ENCODE measurements at regions not wholly inside any gene's neighbourhood (a gene's known extent, or its start where the extent isn't known, plus 50 kb on each side); places are given as distances from the start of the nearest gene placed in this dataset.
"Not testable (repeated sequence)": the region's sequence is repeated elsewhere in the genome, so short reads cannot be mapped to it uniquely, and the experiment has no call there.

- DNase-seq (ENCODE audit: low read depth): no peak
Measured at GRCh38 chr7:35909870-35910357, 109.1 kb downstream of the SEPTIN7 start.

GRCh38 chr7:35910621-35911020, 109.8 kb downstream of the SEPTIN7 start:
- DNase-seq (ENCODE audit: low read depth): not testable (repeated sequence)

- DNase-seq (ENCODE audit: low read depth): not testable (repeated sequence)
Measured at GRCh38 chr7:35913350-35913749, 112.5 kb downstream of the SEPTIN7 start.

- DNase-seq (ENCODE audit: low read depth): not testable (repeated sequence)
Measured at GRCh38 chr7:35914214-35914613, 113.4 kb downstream of the SEPTIN7 start.

DNA sequence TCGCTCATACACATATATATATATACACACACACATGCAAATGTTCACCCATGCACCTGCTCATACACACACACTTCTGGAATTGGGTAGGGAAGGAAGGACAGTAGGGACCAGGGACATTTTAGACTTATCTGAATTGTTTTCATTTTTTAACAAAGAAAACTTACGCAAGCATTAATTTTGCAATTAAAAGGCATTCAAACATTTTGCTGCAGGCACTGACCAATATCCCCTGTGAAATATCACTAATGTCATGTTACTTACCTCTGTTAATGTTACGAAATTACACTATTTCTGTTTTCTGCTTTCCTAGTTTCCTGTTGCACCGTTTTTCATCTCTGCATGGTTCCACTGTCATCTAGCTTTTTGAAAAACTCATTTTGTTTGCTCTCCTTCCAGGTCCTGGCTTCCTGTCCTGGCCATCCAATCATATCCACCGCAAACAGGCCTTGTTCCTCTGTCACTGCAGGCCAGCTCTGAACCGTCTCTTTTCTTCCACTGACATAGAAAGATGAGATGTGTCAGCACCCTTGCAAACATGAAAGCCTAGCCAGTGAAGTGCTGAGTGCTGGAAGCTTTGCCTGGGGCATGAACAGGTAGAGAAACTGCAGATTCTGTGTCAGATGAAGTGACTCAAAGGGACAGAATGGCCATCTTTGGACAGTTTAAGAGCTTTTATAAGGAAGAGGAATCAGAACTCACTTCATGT, 114.5 kb downstream of the SEPTIN7 start:
- not testable (repeated sequence) for DNase-seq (ENCODE audit: low read depth)

DNA sequence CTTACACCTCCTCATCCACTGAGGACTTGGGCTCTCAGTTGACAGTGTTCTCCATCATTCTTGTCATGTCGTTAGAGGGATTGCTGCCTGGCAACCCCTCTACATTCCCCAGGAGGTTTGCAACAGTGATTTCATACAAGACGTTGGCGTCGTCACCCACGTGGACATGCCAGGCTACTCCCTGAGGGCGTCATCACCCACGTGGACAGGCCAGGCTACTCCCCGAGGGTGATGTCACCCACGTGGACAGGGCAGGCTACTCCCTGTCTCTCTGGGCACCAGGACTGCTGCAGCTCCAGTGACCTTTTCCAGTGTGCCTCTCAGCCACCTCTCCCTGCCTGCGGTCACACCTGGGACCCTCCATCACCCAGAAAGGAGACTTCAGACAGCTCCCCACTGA, 117.4 kb downstream of the SEPTIN7 start:
- DNase-seq (ENCODE audit: low read depth): not testable (repeated sequence)

DNA sequence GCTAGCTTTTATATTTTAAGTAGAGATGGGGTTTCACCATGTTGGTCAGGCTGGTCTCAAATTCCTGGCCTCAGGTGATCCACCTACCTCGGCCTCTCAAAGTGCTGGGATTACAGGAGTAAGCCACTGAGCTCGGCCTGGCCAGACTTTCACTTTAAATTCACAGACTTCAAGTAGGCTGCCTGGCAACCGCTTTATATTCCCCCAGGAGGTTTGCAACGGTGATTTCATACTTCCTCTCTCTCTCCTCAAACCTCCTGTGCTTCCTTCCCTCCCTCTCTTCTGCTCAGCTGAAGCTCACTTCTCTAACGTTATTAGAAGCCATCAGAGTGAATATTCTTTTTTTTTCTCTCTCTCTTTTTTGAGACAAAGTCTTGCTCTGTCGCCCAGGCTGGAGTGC, 118.8 kb downstream of the SEPTIN7 start:
- DNase-seq (ENCODE audit: low read depth): not testable (repeated sequence)

GRCh38 chr7:35921338-35921737, 120.5 kb downstream of the SEPTIN7 start:
- DNase-seq (ENCODE audit: low read depth): not testable (repeated sequence)

DNA sequence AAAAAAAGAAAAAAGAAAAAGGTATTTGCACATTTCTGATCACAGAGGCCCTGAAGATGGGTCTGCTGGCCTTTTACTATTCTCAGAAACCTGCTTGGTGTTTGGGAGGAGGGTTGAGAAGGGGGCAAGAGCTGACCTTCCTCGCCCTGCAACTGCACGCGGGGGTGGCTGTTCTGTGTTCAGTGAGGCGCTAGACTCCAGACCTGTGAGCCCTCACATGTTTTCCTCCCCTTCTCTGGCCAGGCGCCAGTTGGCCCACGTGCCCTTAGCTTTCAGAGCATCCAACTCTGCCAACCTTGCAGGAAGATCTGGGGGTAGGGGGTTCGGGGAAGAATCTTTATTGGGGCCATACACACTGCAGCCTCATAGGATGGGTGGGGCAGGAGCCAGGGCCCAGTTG, 123.8 kb downstream of the SEPTIN7 start:
- not testable (repeated sequence) for DNase-seq (ENCODE audit: low read depth)

GRCh38 chr7:35926966-35927365, 126.1 kb downstream of the SEPTIN7 start:
- not testable (repeated sequence) for DNase-seq (ENCODE audit: low read depth)

DNA sequence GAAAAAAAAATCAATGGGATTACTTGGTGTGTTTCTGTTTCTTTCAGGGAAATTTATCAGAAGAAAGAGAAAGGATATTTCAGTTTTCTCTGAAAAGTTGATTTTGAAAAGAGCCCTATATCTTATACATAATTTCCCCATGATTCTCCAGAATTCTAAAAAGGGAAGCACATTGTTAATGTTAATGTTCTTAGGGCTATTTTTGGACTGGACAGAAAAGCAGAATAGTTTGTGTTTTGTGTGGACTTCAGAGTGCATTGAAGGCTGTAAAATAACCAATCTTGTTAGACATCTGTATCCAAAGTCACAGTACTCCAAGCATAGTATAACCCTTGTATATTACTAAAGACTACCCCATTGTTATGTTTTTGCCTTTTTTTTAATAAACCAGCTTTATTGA, 130.3 kb downstream of the SEPTIN7 start:
- not testable (repeated sequence) for DNase-seq (ENCODE audit: low read depth)

- DNase-seq (ENCODE audit: low read depth): not testable (repeated sequence)
Measured at GRCh38 chr7:35931551-35931950, 130.7 kb downstream of the SEPTIN7 start.

DNA sequence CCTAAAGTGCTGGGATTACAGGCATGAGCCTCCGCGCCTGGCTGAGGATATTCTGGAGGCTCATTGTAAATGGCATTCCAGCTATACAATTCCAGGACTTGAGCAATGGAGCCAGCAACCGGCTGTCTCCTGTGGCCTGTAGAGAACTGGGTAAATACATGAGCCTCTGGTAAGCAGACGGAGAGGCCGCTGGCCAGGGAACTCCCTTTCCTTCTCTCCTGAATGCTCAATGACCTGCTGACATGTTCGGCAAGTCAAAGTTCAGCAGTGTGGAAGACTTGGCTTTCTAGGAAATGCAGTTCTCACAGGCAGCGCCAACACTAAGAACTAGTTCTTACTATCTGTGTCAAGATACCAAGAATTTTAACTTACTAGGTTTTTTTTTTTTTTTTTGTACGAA, 139.8 kb downstream of the SEPTIN7 start:
- DNase-seq (ENCODE audit: low read depth): not testable (repeated sequence)

GRCh38 chr7:35945621-35946020, 144.8 kb downstream of the SEPTIN7 start:
- peak; percentile 2 for DNase-seq (ENCODE audit: low read depth)

- not testable (repeated sequence) for DNase-seq (ENCODE audit: low read depth)
Measured at GRCh38 chr7:35955735-35956134, 154.9 kb downstream of the SEPTIN7 start.

- not testable (repeated sequence) for DNase-seq (ENCODE audit: low read depth)
Measured at GRCh38 chr7:35956988-35957387, 156.1 kb downstream of the SEPTIN7 start.

- not testable (repeated sequence) for DNase-seq (ENCODE audit: low read depth)
Measured at GRCh38 chr7:35961260-35961659, 160.4 kb downstream of the SEPTIN7 start.

DNA sequence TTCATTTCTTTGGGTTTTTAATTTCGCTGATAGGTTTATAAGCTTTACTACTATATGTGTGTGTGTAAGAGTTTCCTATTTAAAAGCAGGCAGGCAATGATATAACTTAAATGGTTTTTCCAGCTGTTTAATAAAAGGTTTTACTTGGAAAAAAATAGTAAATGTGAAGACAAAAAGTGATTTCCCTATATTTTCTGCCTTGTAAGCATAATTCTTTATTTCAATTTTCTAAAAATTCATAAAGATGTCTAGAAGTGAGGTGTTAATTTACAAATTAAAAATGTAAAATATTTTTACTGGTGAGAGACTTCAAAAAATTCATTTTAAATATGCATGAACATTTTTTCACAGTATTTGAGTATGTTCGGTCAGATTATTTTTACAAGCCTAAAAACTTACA, 161.8 kb downstream of the SEPTIN7 start:
- DNase-seq (ENCODE audit: low read depth): not testable (repeated sequence)

DNA sequence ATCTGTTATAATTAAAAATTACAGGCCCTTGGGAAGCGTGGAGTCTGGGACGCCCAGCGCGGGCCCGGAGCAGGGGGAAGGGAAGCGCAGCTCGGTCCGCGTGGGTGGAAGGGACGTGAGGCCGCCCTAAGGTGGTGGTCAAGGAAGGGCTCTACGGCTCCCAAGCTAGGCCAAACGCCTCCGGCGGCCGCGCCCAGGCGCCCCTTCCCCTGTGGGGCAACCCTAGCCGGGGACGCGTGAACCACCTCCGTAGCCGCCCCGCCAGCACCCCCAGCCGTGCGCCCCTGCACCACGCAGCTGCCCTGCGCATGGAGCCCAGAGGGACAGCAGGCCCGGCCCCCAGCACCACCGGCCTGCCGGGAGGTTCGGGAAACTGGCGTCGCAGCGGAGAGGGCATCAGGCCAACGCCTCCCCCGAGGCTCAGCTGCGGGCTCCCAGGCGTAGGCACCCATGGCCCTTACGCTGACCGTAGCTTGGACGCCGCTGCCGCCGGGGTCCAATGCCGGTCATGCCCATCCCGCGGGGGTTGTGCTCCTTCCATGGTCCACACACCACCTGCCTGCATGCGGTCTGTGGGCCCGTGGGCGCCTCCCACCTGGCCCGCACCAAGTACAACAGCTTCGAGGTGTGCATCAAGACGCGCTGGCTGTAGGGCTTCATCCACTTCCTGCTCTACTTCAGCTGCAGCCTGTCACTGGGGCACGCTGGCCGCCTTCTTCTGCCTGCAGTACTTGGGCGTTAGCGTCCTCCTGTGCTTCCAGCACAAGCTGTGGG, 166.7 kb downstream of the SEPTIN7 start:
- no peak for DNase-seq (ENCODE audit: low read depth)

DNA sequence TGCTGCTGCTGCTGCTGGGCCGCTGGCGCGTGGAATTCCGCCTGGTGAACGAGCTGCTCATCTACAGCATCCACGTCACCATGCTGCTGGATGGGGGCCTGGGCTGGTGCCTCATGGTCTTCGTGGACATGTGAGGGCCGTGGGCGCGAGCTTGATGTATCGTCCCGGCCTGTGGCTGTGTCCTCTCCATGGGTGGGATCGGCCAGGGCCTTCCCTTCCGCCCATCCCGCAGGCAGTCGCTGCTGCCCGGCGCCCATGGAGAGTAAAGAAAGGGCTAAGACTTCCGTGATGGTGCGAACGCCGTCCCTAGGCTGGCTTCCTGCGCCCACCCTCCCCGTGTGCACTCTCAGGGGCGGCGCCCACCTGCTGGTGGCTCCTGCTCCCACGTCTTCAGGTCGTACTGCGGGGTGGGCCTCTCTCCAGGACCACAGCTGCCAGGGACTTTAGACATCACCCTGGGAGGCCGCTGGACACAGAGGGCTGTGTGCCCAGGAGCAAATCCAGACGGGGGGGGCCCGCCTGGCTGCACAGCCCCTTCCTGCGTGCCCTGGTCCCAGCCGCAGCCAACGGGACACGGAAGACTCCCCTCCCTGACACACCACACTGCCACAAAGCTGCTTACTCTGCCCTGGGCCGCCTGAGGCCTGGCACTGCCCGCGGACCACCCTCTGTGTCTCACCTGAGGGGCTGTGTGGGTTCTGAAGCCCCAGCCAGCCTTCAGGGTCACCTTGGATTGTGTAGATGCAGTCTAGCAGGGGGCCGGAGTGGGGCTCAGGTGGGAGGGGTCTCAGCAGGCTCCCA, 167.5 kb downstream of the SEPTIN7 start:
- no peak for DNase-seq (ENCODE audit: low read depth)

DNA sequence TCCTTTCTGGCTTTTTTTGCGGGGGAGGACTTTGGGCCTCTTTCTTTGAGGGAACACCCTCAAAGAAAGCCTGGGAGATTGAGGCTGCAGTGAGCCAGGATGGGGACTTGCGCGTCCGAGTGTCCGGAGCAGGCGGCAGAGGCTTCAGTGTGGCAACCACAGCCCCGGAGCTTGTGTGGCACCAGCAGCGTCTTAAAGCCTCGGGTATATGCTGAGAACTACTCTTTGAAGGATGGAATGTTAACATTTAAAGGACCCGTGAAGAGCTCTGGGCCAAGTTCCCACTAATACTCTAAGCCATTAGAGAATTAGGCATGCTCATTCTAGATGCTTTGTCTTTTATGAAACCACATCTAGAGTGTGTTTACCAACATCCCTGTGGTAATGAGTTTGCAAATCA, 168.2 kb downstream of the SEPTIN7 start:
- no peak for DNase-seq (ENCODE audit: low read depth)

- DNase-seq (ENCODE audit: low read depth): no peak
Measured at GRCh38 chr7:35970458-35970857, 169.6 kb downstream of the SEPTIN7 start.

All from EH (cell line).